Neural cell (in vitro differentiated cells): ENCODE measurements at regions not wholly inside any gene's neighbourhood (a gene's known extent, or its start where the extent isn't known, plus 50 kb on each side); places are given as distances from the start of the nearest gene placed in this dataset.

Experiments used
- H2AFZ ChIP-seq: fragments of 200-600, 300-800 bp; sonication (generic), shearing (Covaris generic); 2 replicates; pipeline ENCODE4 v1.6.0; 2014; ENCODE audit warnings: low read depth, mild to moderate bottlenecking, antibody characterized with exemption, low read length, moderate library complexity
- H3F3A ChIP-seq: fragments of 200-600 bp; shearing (Covaris generic); 2 replicates; pipeline ENCODE4 v1.6.1; 2016; ENCODE audit warnings: mild to moderate bottlenecking, moderate library complexity, mixed read lengths, antibody characterized with exemption, low read length; ENCODE audit not compliant: insufficient read depth, poor library complexity, severe bottlenecking
- H3K27ac ChIP-seq: fragments of 200-600, 300-800 bp; sonication (generic), shearing (Covaris generic); 2 replicates; pipeline ENCODE4 v1.5.1; 2014; ENCODE audit warnings: mild to moderate bottlenecking, low read length, moderate library complexity
- H3K27me3 ChIP-seq: fragments of 300-800, 200-600 bp; sonication (generic), shearing (Covaris generic); 2 replicates; pipeline ENCODE4 v1.6.0; 2014; ENCODE audit warnings: mild to moderate bottlenecking, low read depth, low read length, moderate library complexity; ENCODE audit not compliant: insufficient read depth
- H3K36me3 ChIP-seq: fragments of 300-800, 200-600 bp; sonication (generic), shearing (Covaris generic); 2 replicates; pipeline ENCODE4 v1.5.1; 2014; ENCODE audit warnings: mild to moderate bottlenecking, antibody characterized with exemption, low read length, moderate library complexity; ENCODE audit not compliant: insufficient read depth
- H3K4me2 ChIP-seq: fragments of 300-800, 200-600 bp; sonication (generic), shearing (Covaris generic); 2 replicates; pipeline ENCODE4 v1.6.0; 2014; ENCODE audit warnings: mild to moderate bottlenecking, low read length
- H3K4me3 ChIP-seq: fragments of 300-800, 200-600 bp; sonication (generic), shearing (Covaris generic); 2 replicates; pipeline ENCODE4 v1.5.1; 2014; ENCODE audit warnings: mild to moderate bottlenecking, low read length, moderate library complexity
- H3K79me2 ChIP-seq: fragments of 200-600 bp; shearing (Covaris generic); replicated peaks from 2 replicates; pipeline ENCODE4 v1.6.0; 2014; ENCODE audit warnings: mild to moderate bottlenecking, low read length, moderate library complexity; ENCODE audit not compliant: insufficient read depth
- H3K9ac ChIP-seq: fragments of 300-800, 200-600 bp; sonication (generic), shearing (Covaris generic); 2 replicates; pipeline ENCODE4 v1.6.1; 2016; ENCODE audit warnings: mild to moderate bottlenecking, low read length, mixed read lengths
- H3K9me2 ChIP-seq: fragments of 200-600 bp; shearing (Covaris generic); 2 replicates; pipeline ENCODE4 v1.6.1; 2016; ENCODE audit warnings: mild to moderate bottlenecking, low read length, mixed read lengths; ENCODE audit not compliant: insufficient read depth
- H3K9me3 ChIP-seq: fragments of 200-600, 300-800 bp; sonication (generic), shearing (Covaris generic); 2 replicates; pipeline ENCODE4 v1.6.1; 2016; ENCODE audit warnings: mild to moderate bottlenecking, mixed run types, low read length, moderate library complexity, mixed read lengths
- H4K20me1 ChIP-seq: fragments of 200-600 bp; shearing (Covaris generic); 2 replicates; pipeline ENCODE4 v1.6.1; 2016; ENCODE audit warnings: mild to moderate bottlenecking, mixed run types; ENCODE audit not compliant: insufficient read depth
- EP300 ChIP-seq: fragments of 450-650 bp; conservative IDR thresholded peaks from 2 replicates; pipeline ENCODE4 v1.6.1; 2014; ENCODE audit warnings: antibody characterized with exemption, mild to moderate bottlenecking, moderate library complexity; ENCODE audit not compliant: poor library complexity, severe bottlenecking
- EZH2 ChIP-seq: fragments of 200-600, 300-800 bp; shearing (Covaris generic), sonication (generic); IDR thresholded peaks from 2 replicates; pipeline ENCODE4 v1.6.1; 2014; ENCODE audit warnings: antibody characterized with exemption, low read length, borderline replicate concordance, mild to moderate bottlenecking; ENCODE audit not compliant: insufficient read depth, poor library complexity, severe bottlenecking
- MXI1 ChIP-seq: fragments of 450-650 bp; conservative IDR thresholded peaks from 2 replicates; pipeline ENCODE4 v1.6.1; 2014; ENCODE audit warnings: antibody characterized with exemption, mild to moderate bottlenecking; ENCODE audit not compliant: poor library complexity, severe bottlenecking
- POLR2AphosphoS5 ChIP-seq: IDR thresholded peaks from 2 replicates; pipeline ENCODE4 v1.6.1; 2012
- RAD21 ChIP-seq: fragments of 450-650 bp; conservative IDR thresholded peaks from 2 replicates; pipeline ENCODE4 v1.6.1; 2014; ENCODE audit warnings: antibody characterized with exemption, mild to moderate bottlenecking, moderate library complexity
- SMC3 ChIP-seq: fragments of 450-650 bp; conservative IDR thresholded peaks from 2 replicates; pipeline ENCODE4 v1.6.1; 2014; ENCODE audit warnings: antibody characterized with exemption, mild to moderate bottlenecking, moderate library complexity; ENCODE audit not compliant: poor library complexity
- TAF1 ChIP-seq: IDR thresholded peaks from 2 replicates; pipeline ENCODE4 v1.6.1; 2012; ENCODE audit warnings: low read depth
- TF ChIP-seq, protein P1 (sequence below): fragments of 450-650 bp; IDR thresholded peaks from 2 replicates; pipeline ENCODE4 v1.5.1; 2014; ENCODE audit warnings: antibody characterized with exemption, mild to moderate bottlenecking, moderate library complexity; ENCODE audit not compliant: poor library complexity, severe bottlenecking
- TF ChIP-seq, protein P2 (sequence below): IDR thresholded peaks from 2 replicates; pipeline ENCODE4 v1.6.1; 2012; ENCODE audit warnings: borderline replicate concordance

DNA sequence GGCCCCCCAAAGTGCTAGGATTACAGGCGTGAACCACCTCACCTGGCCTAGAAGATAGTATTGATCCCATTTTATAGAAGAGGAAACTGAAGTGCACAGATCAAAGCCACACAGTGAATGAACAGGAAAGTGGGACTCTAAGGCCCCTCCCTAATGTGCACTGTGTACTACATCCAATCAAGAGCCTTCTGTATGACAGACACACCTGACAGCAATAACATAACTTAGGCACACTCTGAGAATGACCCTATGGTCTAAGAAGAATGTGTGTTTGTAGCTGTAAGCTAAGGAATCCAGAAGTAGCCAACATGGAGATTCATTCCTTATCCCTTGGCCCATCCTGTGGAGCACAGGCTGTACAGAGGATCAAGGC is 271.2 kb downstream of the SMARCA2 start:
- H3K4me3 ChIP-seq = no peak overlapping the region
- no peak overlapping the region for H2AFZ ChIP-seq
- no peak overlapping the region for H3K9ac ChIP-seq
- H3K79me2 ChIP-seq = no peaks in the 10 kb centered on the region
- H3F3A ChIP-seq = no peaks in the 10 kb centered on the region
- no peaks in the 10 kb centered on the region for H3K9me2 ChIP-seq
- no peaks in the 10 kb centered on the region for H3K36me3 ChIP-seq
- no peak overlapping the region for H3K4me2 ChIP-seq
- H4K20me1 ChIP-seq = no peaks in the 10 kb centered on the region
- TF ChIP-seq TAF1 (no peak), RAD21 (no peak), MXI1 (no peak), EP300 (no peak), POLR2AphosphoS5 (no peak), SMC3 (no peak), EZH2 (no peak)
- TF ChIP-seq, protein P1, sequence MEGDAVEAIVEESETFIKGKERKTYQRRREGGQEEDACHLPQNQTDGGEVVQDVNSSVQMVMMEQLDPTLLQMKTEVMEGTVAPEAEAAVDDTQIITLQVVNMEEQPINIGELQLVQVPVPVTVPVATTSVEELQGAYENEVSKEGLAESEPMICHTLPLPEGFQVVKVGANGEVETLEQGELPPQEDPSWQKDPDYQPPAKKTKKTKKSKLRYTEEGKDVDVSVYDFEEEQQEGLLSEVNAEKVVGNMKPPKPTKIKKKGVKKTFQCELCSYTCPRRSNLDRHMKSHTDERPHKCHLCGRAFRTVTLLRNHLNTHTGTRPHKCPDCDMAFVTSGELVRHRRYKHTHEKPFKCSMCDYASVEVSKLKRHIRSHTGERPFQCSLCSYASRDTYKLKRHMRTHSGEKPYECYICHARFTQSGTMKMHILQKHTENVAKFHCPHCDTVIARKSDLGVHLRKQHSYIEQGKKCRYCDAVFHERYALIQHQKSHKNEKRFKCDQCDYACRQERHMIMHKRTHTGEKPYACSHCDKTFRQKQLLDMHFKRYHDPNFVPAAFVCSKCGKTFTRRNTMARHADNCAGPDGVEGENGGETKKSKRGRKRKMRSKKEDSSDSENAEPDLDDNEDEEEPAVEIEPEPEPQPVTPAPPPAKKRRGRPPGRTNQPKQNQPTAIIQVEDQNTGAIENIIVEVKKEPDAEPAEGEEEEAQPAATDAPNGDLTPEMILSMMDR = no peak
- TF ChIP-seq, protein P2, sequence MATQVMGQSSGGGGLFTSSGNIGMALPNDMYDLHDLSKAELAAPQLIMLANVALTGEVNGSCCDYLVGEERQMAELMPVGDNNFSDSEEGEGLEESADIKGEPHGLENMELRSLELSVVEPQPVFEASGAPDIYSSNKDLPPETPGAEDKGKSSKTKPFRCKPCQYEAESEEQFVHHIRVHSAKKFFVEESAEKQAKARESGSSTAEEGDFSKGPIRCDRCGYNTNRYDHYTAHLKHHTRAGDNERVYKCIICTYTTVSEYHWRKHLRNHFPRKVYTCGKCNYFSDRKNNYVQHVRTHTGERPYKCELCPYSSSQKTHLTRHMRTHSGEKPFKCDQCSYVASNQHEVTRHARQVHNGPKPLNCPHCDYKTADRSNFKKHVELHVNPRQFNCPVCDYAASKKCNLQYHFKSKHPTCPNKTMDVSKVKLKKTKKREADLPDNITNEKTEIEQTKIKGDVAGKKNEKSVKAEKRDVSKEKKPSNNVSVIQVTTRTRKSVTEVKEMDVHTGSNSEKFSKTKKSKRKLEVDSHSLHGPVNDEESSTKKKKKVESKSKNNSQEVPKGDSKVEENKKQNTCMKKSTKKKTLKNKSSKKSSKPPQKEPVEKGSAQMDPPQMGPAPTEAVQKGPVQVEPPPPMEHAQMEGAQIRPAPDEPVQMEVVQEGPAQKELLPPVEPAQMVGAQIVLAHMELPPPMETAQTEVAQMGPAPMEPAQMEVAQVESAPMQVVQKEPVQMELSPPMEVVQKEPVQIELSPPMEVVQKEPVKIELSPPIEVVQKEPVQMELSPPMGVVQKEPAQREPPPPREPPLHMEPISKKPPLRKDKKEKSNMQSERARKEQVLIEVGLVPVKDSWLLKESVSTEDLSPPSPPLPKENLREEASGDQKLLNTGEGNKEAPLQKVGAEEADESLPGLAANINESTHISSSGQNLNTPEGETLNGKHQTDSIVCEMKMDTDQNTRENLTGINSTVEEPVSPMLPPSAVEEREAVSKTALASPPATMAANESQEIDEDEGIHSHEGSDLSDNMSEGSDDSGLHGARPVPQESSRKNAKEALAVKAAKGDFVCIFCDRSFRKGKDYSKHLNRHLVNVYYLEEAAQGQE = no peak
- H3K27me3 ChIP-seq = no peaks in the 10 kb centered on the region
- H3K27ac ChIP-seq = no peak overlapping the region
- no peaks in the 10 kb centered on the region for H3K9me3 ChIP-seq

DNA sequence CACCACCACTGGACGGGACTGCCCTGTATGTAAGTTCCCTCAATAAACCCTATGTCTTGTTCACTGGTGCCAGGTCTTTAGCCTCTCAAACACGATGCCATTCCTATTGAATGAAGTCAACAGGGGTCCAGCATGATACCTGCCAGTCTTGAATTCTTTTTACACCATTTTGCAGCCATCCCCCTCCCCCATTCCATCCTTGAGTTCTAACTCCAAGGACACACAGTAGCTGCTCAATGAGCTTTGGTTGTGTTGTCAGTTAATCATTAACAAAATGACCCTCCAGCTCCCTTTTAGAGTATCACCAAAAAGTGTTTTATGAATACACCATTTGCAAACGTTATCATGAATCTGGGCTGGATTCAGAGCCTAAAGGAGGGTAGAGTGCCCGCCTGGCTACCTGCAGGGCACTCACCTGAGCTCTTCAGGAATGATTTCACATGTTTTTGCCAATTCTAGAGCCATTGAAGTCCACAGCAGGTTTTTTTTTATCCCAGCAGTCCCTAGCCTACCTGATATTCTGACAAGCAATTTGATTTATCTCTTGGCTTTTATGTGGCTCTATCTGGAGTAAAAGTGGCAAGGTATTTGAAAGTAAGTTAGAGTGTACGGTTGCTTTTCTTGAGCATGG is 271.8 kb downstream of the SMARCA2 start:
- no peaks in the 10 kb centered on the region for H3K79me2 ChIP-seq
- H3K9me3 ChIP-seq = no peaks in the 10 kb centered on the region
- no peaks in the 10 kb centered on the region for H3K27me3 ChIP-seq
- H3K9ac ChIP-seq = no peak overlapping the region
- H2AFZ ChIP-seq = no peak overlapping the region
- H4K20me1 ChIP-seq = no peaks in the 10 kb centered on the region
- H3K36me3 ChIP-seq = no peaks in the 10 kb centered on the region
- no peaks in the 10 kb centered on the region for H3K9me2 ChIP-seq
- no peak overlapping the region for H3K4me3 ChIP-seq
- H3K4me2 ChIP-seq = no peak overlapping the region
- no peak overlapping the region for H3K27ac ChIP-seq
- H3F3A ChIP-seq = no peaks in the 10 kb centered on the region
- TF ChIP-seq TAF1 = no peak
- no peak for TF ChIP-seq SMC3
- no peak for TF ChIP-seq RAD21
- TF ChIP-seq MXI1 = no peak
- TF ChIP-seq EZH2 = no peak
- no peak for TF ChIP-seq POLR2AphosphoS5
- TF ChIP-seq, protein P2 = no peak
- TF ChIP-seq EP300 = no peak
- TF ChIP-seq, protein P1 = no peak
